ENCODE measurements at regions not wholly inside any gene's neighbourhood (a gene's known extent, or its start where the extent isn't known, plus 50 kb on each side); places are given as distances from the start of the nearest gene placed in this dataset.

- no peak overlapping the region for H3K9ac ChIP-seq (ENCODE audit: extremely low read depth, insufficient read length, low read length)
- H3K9me3 Mint-ChIP-seq, result peaks cover 0 to 1% of the 10 kb centered on the region in 2 experiments; a peak in 1 of 5 replicates
- H3T11ph ChIP-seq (ENCODE audit: low read length), result no peak overlapping the region
These were observed 51.1 kb upstream of the SNX2 start for GRCh38 chr5:122723606-122724352.

More at GRCh38 chr5:122723606-122724352, 51.1 kb upstream of the SNX2 start:
- Histone ChIP-seq H3K79me2 (ENCODE audit: insufficient read depth, low read length) (no peaks in the 10 kb centered on the region), H2AFZ (ENCODE audit: low read length) (no peak overlapping the region), H2BK12ac (ENCODE audit: insufficient read length, low read depth, low read length) (no peak overlapping the region), H3K18ac (ENCODE audit: insufficient read length, low read depth, low read length) (no peak overlapping the region), H2BK5ac (ENCODE audit: insufficient read length, low read length) (no peak overlapping the region), H3K27me3 (ENCODE audit: insufficient read depth, low read length) (no peaks in the 10 kb centered on the region), H4K5ac (ENCODE audit: insufficient read length, low read depth, low read length) (no peak overlapping the region), H4K91ac (ENCODE audit: insufficient read length, low read depth, low read length) (no peak overlapping the region), H3K4ac (ENCODE audit: low read depth, low read length) (no peak overlapping the region), H2BK120ac (ENCODE audit: low read depth, low read length, poor library complexity, severe bottlenecking) (no peak overlapping the region), H3K56ac (ENCODE audit: insufficient read length, low read depth, low read length) (no peak overlapping the region), H3K79me1 (ENCODE audit: insufficient read depth, low read depth, low read length, poor library complexity, severe bottlenecking) (no peaks in the 10 kb centered on the region), H3K4me1 (ENCODE audit: insufficient read depth, low read length) (no peaks in the 10 kb centered on the region), H3K14ac (ENCODE audit: insufficient read depth, low read length) (no peak overlapping the region), H4K8ac (replicated peaks; ENCODE audit: insufficient read length, low read depth, low read length) (no peak overlapping the region), H3K23ac (ENCODE audit: insufficient read length, low read depth, low read length) (no peak overlapping the region), H3K4me2 (ENCODE audit: insufficient read depth, insufficient read length, low read length) (no peak overlapping the region), H3K27ac (ENCODE audit: insufficient read length, low read depth, low read length) (no peak overlapping the region), H4K20me1 (ENCODE audit: control insufficient read depth, insufficient read depth, insufficient read length) (no peaks in the 10 kb centered on the region), H2AK5ac (ENCODE audit: insufficient read length, low read length) (no peak overlapping the region), H3K9me3 (ENCODE audit: control insufficient read depth, low read depth, low read length) (no peaks in the 10 kb centered on the region), H2BK15ac (ENCODE audit: low read depth, low read length) (no peak overlapping the region), H3K23me2 (ENCODE audit: insufficient read length, low read depth, low read length, poor library complexity, severe bottlenecking) (no peaks in the 10 kb centered on the region), H2BK20ac (ENCODE audit: low read depth, low read length, poor library complexity, severe bottlenecking) (no peak overlapping the region)
- TF ChIP-seq CTCF (conservative IDR thresholded peaks at IDR 0.05), result no peak
- Mint-ChIP-seq H3K36me3 (ENCODE audit: insufficient read depth in 1 of 3, low read depth in 3 of 3) (peaks cover 0 to 2% (median 0%) of the 10 kb centered on the region in 3 experiments; a peak in 2 of 7 replicates), H3K4me3 (no peak overlapping the region), H3K4me1 (peaks cover 3 to 7% of the 10 kb centered on the region in 2 experiments; a peak in 3 of 4 replicates), H3K27me3 (ENCODE audit: low read depth) (no peaks in the 10 kb centered on the region), H3K27ac (no peak overlapping the region)
- WGBS (ENCODE audit: extremely low coverage, insufficient read length, low lambda C conversion rate), result no CpG with 5 or more reads among the region's 4 CpGs
- DNase-seq, result no peak

Data from H9 (cell line).